Erythroblast (primary cell): ENCODE measurements at regions not wholly inside any gene's neighbourhood (a gene's known extent, or its start where the extent isn't known, plus 50 kb on each side); places are given as distances from the start of the nearest gene placed in this dataset.

ENCODE experiments used
- GATA1 ChIP-seq: IDR thresholded peaks from 2 replicates; pipeline ENCODE4 v1.6.1; 2011; ENCODE audit warnings: low read depth, mild to moderate bottlenecking, control low read depth, low read length, moderate library complexity
- POLR2A ChIP-seq: IDR thresholded peaks from 2 replicates; pipeline ENCODE4 v1.6.1; 2011; ENCODE audit warnings: mild to moderate bottlenecking, low read length

GRCh38 chrX:148424570-148424969 is 75.8 kb upstream of the AFF2 start:
- TF ChIP-seq GATA1 (no peak), POLR2A (no peak)
